Right cardiac atrium (tissue), 5 donors: ENCODE measurements at regions not wholly inside any gene's neighbourhood (a gene's known extent, or its start where the extent isn't known, plus 50 kb on each side); places are given as distances from the start of the nearest gene placed in this dataset.
"Not testable (repeated sequence)": the region's sequence is repeated elsewhere in the genome, so short reads cannot be mapped to it uniquely, and the experiment has no call there.

Experiments
- ATAC-seq, 2 donors: fragments of 200-7000 bp; cut with Tn5 transposase; one replicate each; pipeline versions ENCODE4 v1.8.0 to v1.9.1; 2020; ENCODE audit warnings: moderate library complexity in 2 of 2, mild to moderate bottlenecking in 1 of 2
- DNase-seq, 3 donors: peaks; one replicate each; pipeline ENCODE4 v3.0.0-alpha.2; 2020
- H3K27ac ChIP-seq: one replicate; pipeline ENCODE4 v1.5.1; 2013; ENCODE audit warnings: mild to moderate bottlenecking, low read length, control low read depth, moderate library complexity
- H3K27me3 ChIP-seq: one replicate; pipeline ENCODE4 v1.6.1; 2013; ENCODE audit not compliant: control insufficient read depth, insufficient read depth
- H3K4me1 ChIP-seq: one replicate; pipeline ENCODE4 v1.6.1; 2013; ENCODE audit warnings: low read length; ENCODE audit not compliant: control insufficient read depth, insufficient read depth
- H3K4me3 ChIP-seq: one replicate; pipeline ENCODE4 v1.5.1; 2013; ENCODE audit warnings: low read length, control low read depth
- H3K9me3 ChIP-seq: one replicate; pipeline ENCODE4 v1.6.1; 2013; ENCODE audit warnings: low read length; ENCODE audit not compliant: control insufficient read depth
- WGBS: extraction: QIAGEN DNeasy Blood & Tissue Kit; methylation state at CpG from one replicate; pipeline ENCODE4 v1.1.7; 2013; 5-methylcytosine and 5-hydroxymethylcytosine counted together
- intact Hi-C, 4 donors: fragments of 100-400 bp; cut with DNase I; formaldehyde crosslinking; loops; one replicate each; pipeline versions ENCODE4 v1.11.0 to v1.14.0; 2022 to 2023
- donor health status: healthy with polysubstance abuse.
- donor health status: DM: no; HTN: yes; CAD: no.
- donor health status: DM: no; HTN: no; CAD: no.
- donor health status: DM: no; HTN: yes; CAD: no; lungs with severe emphysema.
- donor health status: DM: yes; HTN: yes; CAD: no.

GRCh38 chr15:95142531-95142930 lies 911.2 kb downstream of the MCTP2 start:
- no peak for DNase-seq
- H3K4me1 ChIP-seq, result no peaks in the 10 kb centered on the region
- H3K27me3 ChIP-seq, result no peaks in the 10 kb centered on the region
- intact Hi-C loops, result no loop called here
- no peaks in the 10 kb centered on the region for H3K9me3 ChIP-seq
- WGBS, result 95% methylated on average over 1 of the region's 1 CpG
- no peak overlapping the region for H3K4me3 ChIP-seq
- ATAC-seq, result no peak
- H3K27ac ChIP-seq, result no peak overlapping the region

DNA sequence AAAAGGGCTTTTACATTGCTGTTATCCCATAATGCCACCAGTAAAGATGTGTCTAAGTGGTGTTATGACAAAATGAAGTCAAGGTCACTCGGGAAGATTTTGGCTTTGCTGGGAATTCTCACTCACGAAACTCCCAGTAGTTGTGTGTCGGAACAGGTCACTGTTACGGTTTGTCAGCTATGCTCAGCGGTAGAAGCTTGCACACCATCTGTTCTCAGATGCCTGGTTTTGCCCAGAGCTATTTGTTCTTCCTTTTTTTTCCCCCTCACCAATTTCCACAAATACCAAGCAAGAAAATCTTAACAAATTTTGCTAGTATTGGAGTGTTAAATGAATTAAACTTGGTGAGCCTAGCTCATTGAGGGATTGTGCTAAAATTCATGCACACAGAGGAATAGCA lies 915.1 kb downstream of the MCTP2 start:
- no peak for DNase-seq
- 94% methylated on average over 5 of the region's 5 CpGs for WGBS
- Histone ChIP-seq H3K27me3 (no peaks in the 10 kb centered on the region), H3K4me1 (no peaks in the 10 kb centered on the region), H3K9me3 (no peaks in the 10 kb centered on the region), H3K4me3 (no peak overlapping the region), H3K27ac (no peak overlapping the region)
- no peak for ATAC-seq
- intact Hi-C loops, result no loop called here

DNA sequence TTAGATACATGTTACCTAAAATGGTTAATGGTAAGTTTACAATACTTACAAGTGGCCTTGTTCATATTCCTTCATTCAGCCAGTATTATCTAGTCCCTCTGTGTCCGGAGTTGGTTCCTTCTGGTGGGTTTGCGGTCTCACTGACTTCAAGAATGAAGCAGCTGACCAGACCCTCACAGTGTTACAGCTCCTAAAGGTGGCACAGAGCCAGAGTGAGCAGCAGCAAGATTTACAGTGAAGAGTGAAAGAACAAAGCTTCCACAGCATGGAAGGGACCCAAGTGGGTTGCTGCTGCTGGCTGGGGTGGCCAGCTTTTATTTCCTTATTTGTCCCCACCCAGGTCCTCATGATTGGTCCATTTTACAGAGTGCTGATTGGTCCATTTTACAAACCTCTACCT lies 916.8 kb downstream of the MCTP2 start:
- Histone ChIP-seq H3K4me1 (no peaks in the 10 kb centered on the region), H3K9me3 (no peaks in the 10 kb centered on the region), H3K4me3 (no peak overlapping the region), H3K27me3 (no peaks in the 10 kb centered on the region), H3K27ac (no peak overlapping the region)
- ATAC-seq, result no peak
- intact Hi-C loops, result no loop called here
- no peak for DNase-seq
- 87% methylated on average over 2 of the region's 2 CpGs for WGBS

- ATAC-seq (no peak), DNase-seq (no peak)
- no peak overlapping the region for H3K27ac ChIP-seq
- H3K27me3 ChIP-seq, result no peaks in the 10 kb centered on the region
- H3K4me1 ChIP-seq, result no peaks in the 10 kb centered on the region
- WGBS, result 73% methylated on average over 3 of the region's 3 CpGs
- H3K9me3 ChIP-seq, result no peaks in the 10 kb centered on the region
- intact Hi-C loops, result no loop called here
- no peak overlapping the region for H3K4me3 ChIP-seq
Measured at GRCh38 chr15:95149036-95149435, 917.7 kb downstream of the MCTP2 start.

GRCh38 chr15:95149771-95150170 lies 918.4 kb downstream of the MCTP2 start:
- DNase-seq (no peak), ATAC-seq (no peak)
- H3K4me3 ChIP-seq, result no peak overlapping the region
- no peaks in the 10 kb centered on the region for H3K4me1 ChIP-seq
- intact Hi-C loops, result no loop called here
- no peak overlapping the region for H3K27ac ChIP-seq
- H3K9me3 ChIP-seq, result no peaks in the 10 kb centered on the region
- H3K27me3 ChIP-seq, result no peaks in the 10 kb centered on the region

GRCh38 chr15:95150466-95150865 lies 919.1 kb downstream of the MCTP2 start:
- no peaks in the 10 kb centered on the region for H3K27me3 ChIP-seq
- 89% methylated on average over 10 of the region's 10 CpGs for WGBS
- H3K4me3 ChIP-seq, result no peak overlapping the region
- no peaks in the 10 kb centered on the region for H3K9me3 ChIP-seq
- DNase-seq (no peak), ATAC-seq (no peak)
- no peak overlapping the region for H3K27ac ChIP-seq
- no peaks in the 10 kb centered on the region for H3K4me1 ChIP-seq
- intact Hi-C loops, result no loop called here

- H3K27ac ChIP-seq, result no peak overlapping the region
- no peak for ATAC-seq
- H3K27me3 ChIP-seq, result no peaks in the 10 kb centered on the region
- intact Hi-C loops, result no loop called here
- no peak overlapping the region for H3K4me3 ChIP-seq
- DNase-seq, result no peak
- WGBS, result 96% methylated on average over 1 of the region's 1 CpG
- H3K4me1 ChIP-seq, result no peaks in the 10 kb centered on the region
- H3K9me3 ChIP-seq, result no peaks in the 10 kb centered on the region
Measured at GRCh38 chr15:95152741-95153140, 921.4 kb downstream of the MCTP2 start.

- H3K9me3 ChIP-seq, H3K4me3 ChIP-seq, H3K4me1 ChIP-seq, DNase-seq, H3K27me3 ChIP-seq, H3K27ac ChIP-seq, ATAC-seq, intact Hi-C loops: not testable (repeated sequence)
- 69% methylated on average over 2 of the region's 2 CpGs for WGBS
Measured at GRCh38 chr15:95153201-95153600, 921.8 kb downstream of the MCTP2 start.

DNA sequence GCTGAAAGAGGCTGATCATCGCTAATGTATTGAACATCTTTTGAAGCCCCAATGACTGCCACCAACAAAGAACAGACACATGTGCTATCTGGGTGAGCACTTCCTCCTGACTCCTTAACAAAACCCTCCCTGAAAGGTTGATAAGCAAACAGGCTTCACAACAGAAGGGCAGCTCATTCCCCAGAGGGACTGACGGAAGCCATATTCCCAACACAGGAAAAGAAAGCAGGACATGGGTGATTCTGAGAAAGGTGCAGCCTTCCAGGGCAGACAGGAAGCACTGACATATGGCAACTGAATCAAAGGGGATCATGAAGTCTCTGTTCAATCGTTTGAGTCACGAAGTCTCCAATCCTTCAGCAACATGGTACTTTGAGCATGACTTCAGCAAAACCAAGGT lies 929.0 kb downstream of the MCTP2 start:
- no peaks in the 10 kb centered on the region for H3K27me3 ChIP-seq
- H3K4me1 ChIP-seq, result no peaks in the 10 kb centered on the region
- intact Hi-C loops, result no loop called here
- H3K9me3 ChIP-seq, result no peaks in the 10 kb centered on the region
- no peak for ATAC-seq
- no peak overlapping the region for H3K27ac ChIP-seq
- no peak overlapping the region for H3K4me3 ChIP-seq
- DNase-seq, result no peak
- WGBS, result 66% methylated on average over 4 of the region's 4 CpGs

GRCh38 chr15:95162069-95162468 lies 930.7 kb downstream of the MCTP2 start:
- Histone ChIP-seq H3K9me3 (no peaks in the 10 kb centered on the region), H3K27ac (no peak overlapping the region), H3K27me3 (no peaks in the 10 kb centered on the region), H3K4me3 (no peak overlapping the region), H3K4me1 (no peaks in the 10 kb centered on the region)
- WGBS, result 63% methylated on average over 3 of the region's 3 CpGs
- no peak for DNase-seq
- ATAC-seq, result no peak
- intact Hi-C loops, result no loop called here

DNA sequence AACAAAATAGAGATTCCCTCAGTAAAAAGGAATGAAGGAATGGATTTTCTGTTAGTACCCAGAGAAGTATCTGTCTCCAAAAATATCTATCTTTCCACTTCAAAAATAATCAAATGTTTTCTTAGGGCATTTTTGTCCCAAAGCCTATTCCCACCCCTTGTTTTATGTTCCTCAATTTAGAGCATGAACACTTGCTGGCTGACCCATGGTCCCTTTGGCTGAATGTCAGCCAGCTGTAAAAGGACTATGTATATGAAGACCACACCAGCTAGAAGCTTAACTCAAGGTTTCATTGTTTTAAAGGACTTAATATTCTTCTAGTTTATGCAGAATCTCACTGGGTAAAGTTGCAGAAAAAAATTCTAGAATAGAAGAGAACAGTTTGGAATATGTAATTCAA lies 931.2 kb downstream of the MCTP2 start:
- no peak overlapping the region for H3K27ac ChIP-seq

GRCh38 chr15:95162967-95163531 lies 931.7 kb downstream of the MCTP2 start:
- DNase-seq, result no peak
- H3K27ac ChIP-seq, result no peak overlapping the region

More for the DNA sequence above, 931.2 kb downstream of the MCTP2 start:
- intact Hi-C loops, result no loop called here
- ATAC-seq, result no peak
- no peak for DNase-seq
- Histone ChIP-seq H3K9me3 (no peaks in the 10 kb centered on the region), H3K4me3 (no peak overlapping the region), H3K4me1 (no peaks in the 10 kb centered on the region), H3K27me3 (no peaks in the 10 kb centered on the region)

More at GRCh38 chr15:95162967-95163531, 931.7 kb downstream of the MCTP2 start:
- no peaks in the 10 kb centered on the region for H3K4me1 ChIP-seq
- H3K9me3 ChIP-seq, result no peaks in the 10 kb centered on the region
- no peak overlapping the region for H3K4me3 ChIP-seq
- no peak for ATAC-seq
- 69% methylated on average over 7 of the region's 7 CpGs for WGBS
- H3K27me3 ChIP-seq, result no peaks in the 10 kb centered on the region
- intact Hi-C loops, result no loop called here
